Right atrium auricular region (tissue), 2 donors: ENCODE measurements at regions not wholly inside any gene's neighbourhood (a gene's known extent, or its start where the extent isn't known, plus 50 kb on each side); places are given as distances from the start of the nearest gene placed in this dataset.

Experiments
- DNase-seq: peaks from one replicate; pipeline ENCODE4 v3.0.0-alpha.2; 2019; ENCODE audit warnings: low spot score
- H3K27ac ChIP-seq, 2 donors: fragments of 200-600 bp; sonication (generic); 1 replicate in 1 of 2; 2 replicates in 1 of 2; pipeline ENCODE4 v1.5.1; 2016 to 2019
- H3K27me3 ChIP-seq, 2 donors: fragments of 200-600 bp; sonication (generic); one replicate each; pipeline versions ENCODE4 v1.5.1 to v1.6.0; 2017 to 2019
- H3K36me3 ChIP-seq: fragments of 200-600 bp; sonication (generic); one replicate; pipeline ENCODE4 v1.5.1; 2016
- H3K4me1 ChIP-seq, 2 donors: fragments of 200-600 bp; sonication (generic); one replicate each; pipeline versions ENCODE4 v1.5.1 to v1.6.0; 2017 to 2019
- H3K4me3 ChIP-seq, 2 donors: fragments of 200-600 bp; sonication (generic); 1 replicate in 1 of 2; 2 replicates in 1 of 2; pipeline ENCODE4 v1.5.1; 2017 to 2019; ENCODE audit warnings: mild to moderate bottlenecking in 1 of 2, moderate library complexity in 1 of 2
- H3K9me3 ChIP-seq, 2 donors: fragments of 200-600 bp; sonication (generic); one replicate each; pipeline ENCODE4 v1.5.1; 2019
- TF ChIP-seq, protein P1 (sequence below), 2 donors: fragments of 200-600 bp; sonication (generic); IDR thresholded peaks; one replicate each; pipeline ENCODE4 v1.5.1; 2019; ENCODE audit warnings: antibody characterized with exemption in 2 of 2

DNA sequence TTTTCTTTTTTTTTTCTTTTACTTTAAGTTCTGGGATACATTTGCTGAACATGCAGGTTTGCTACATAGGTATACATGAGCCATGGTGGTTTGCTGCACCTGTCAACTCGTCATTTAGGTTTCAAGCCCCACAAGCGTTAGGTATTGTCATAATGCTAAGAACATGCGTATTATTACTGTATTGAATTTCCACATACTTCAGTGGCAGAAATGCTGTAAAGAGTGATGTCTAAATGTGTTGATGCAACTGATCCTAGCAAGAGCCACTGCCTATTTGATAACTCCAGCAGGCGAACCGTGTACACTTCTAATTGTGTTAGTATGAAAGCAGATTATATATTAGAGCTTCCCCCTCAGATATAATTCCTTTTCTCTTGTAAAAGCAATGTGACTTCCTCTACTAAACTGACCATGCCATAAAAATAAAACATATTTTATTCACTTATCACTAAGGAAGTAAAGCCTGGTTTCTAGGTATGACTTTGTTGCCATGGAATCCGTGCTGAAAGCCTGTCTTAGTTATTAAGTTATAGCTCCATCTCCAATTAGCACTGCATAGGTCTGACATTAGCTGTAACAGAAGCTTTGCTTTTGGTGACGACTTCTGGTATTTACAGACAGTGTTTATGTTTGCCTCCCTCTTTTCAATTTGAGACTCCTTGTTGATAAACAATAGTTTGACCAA, 280.0 kb downstream of the GALR1 start:
- Histone ChIP-seq H3K9me3 (no peaks in the 10 kb centered on the region), H3K4me1 (no peaks in the 10 kb centered on the region), H3K27ac (no peak overlapping the region), H3K36me3 (no peaks in the 10 kb centered on the region), H3K27me3 (no peaks in the 10 kb centered on the region), H3K4me3 (no peak overlapping the region)
- TF ChIP-seq, protein P1, sequence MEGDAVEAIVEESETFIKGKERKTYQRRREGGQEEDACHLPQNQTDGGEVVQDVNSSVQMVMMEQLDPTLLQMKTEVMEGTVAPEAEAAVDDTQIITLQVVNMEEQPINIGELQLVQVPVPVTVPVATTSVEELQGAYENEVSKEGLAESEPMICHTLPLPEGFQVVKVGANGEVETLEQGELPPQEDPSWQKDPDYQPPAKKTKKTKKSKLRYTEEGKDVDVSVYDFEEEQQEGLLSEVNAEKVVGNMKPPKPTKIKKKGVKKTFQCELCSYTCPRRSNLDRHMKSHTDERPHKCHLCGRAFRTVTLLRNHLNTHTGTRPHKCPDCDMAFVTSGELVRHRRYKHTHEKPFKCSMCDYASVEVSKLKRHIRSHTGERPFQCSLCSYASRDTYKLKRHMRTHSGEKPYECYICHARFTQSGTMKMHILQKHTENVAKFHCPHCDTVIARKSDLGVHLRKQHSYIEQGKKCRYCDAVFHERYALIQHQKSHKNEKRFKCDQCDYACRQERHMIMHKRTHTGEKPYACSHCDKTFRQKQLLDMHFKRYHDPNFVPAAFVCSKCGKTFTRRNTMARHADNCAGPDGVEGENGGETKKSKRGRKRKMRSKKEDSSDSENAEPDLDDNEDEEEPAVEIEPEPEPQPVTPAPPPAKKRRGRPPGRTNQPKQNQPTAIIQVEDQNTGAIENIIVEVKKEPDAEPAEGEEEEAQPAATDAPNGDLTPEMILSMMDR (IDR thresholded peaks at IDR 0.05) = no peak
- DNase-seq = no peak

DNA sequence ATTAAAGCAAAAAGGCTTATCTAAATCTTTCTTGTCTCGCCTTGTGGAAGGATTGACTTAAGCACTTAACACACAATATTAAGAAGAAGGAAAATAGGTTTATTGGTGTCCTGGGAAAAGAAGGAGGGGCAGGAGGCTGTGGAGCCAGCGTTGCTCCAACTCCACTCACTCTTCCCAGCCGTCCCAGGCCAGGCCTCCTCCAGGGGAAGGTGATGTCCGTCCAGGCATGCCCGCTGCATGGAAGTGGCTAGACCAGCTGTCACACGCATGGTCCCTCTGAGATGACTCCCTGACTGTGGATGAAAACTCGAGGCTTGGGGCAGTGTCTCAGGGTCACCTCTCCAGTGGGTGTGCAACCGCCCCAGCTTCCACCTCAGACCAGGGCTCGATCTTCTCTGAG, 281.1 kb downstream of the GALR1 start:
- Histone ChIP-seq H3K4me3 (no peak overlapping the region), H3K4me1 (no peaks in the 10 kb centered on the region), H3K27me3 (no peaks in the 10 kb centered on the region), H3K9me3 (no peaks in the 10 kb centered on the region), H3K36me3 (no peaks in the 10 kb centered on the region), H3K27ac (no peak overlapping the region)
- TF ChIP-seq, protein P1 (IDR thresholded peaks at IDR 0.05) = no peak
- no peak for DNase-seq

DNA sequence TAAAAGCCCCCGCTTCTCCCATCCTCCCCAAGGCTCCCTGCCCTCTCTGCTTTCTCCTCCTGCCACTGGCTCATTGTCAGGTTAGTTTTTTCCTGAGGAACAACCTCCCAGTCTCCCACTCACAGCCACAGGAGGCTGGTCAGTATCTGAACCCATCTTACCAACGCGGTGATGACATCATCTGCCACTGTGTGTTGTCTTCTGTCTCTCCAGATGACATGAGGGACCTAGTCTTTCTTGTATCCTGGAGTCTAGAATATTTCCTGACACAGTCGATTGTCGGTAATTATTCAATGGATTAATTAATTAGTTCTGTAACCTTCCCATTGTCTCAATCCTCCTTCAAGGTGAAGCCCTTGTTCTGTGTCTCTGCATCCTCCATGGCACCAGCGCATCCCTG, 290.2 kb downstream of the GALR1 start:
- H3K4me3 ChIP-seq = no peak overlapping the region
- H3K36me3 ChIP-seq = no peaks in the 10 kb centered on the region
- TF ChIP-seq, protein P1 (IDR thresholded peaks at IDR 0.05) = no peak
- no peak overlapping the region for H3K27ac ChIP-seq
- H3K27me3 ChIP-seq = no peaks in the 10 kb centered on the region
- no peak for DNase-seq
- no peaks in the 10 kb centered on the region for H3K9me3 ChIP-seq
- no peaks in the 10 kb centered on the region for H3K4me1 ChIP-seq

DNA sequence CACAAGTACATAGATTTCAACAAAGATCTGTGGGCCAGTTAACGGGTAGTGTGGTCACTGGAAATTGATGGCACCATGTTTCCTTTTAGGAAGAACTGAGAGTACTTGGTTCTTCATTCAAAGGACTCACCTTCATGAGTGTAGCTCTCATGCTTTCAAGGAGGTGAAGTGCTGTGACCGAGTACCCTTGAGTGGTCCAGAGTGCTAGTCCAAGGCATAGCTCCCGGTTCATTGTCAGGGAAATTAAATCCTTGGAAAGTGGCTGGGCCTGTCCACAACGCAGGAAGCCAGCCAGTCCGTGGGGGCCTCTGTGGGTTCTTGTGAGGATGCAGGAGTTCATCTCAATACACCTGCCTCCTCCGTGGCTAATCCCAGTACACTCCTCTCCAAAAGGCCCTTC, 295.1 kb downstream of the GALR1 start:
- TF ChIP-seq, protein P1 (IDR thresholded peaks at IDR 0.05) = no peak
- Histone ChIP-seq H3K27ac (no peak overlapping the region), H3K4me3 (no peak overlapping the region), H3K36me3 (no peaks in the 10 kb centered on the region), H3K27me3 (no peaks in the 10 kb centered on the region), H3K9me3 (no peaks in the 10 kb centered on the region), H3K4me1 (no peaks in the 10 kb centered on the region)
- DNase-seq = no peak

DNA sequence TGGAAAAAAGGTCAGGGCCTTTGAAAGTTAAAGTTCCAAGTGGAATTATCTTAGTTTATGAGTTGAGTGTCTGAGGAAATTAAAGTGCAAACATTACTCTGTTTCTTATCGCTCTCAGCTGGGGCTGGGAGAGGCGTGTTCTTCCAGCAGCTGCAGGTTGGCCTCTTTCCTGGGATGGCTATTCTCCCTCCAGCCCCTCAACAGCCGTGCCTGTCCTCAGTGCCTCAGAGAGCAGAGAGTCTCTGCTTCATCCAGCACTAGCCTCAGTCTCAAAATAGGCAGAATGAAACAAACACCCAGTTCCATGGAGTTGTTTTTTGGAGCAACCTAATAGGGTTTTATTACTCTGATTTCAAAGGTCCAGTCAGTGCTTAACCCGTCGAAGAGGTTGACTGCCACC, 298.1 kb downstream of the GALR1 start:
- Histone ChIP-seq H3K36me3 (no peaks in the 10 kb centered on the region), H3K27ac (no peak overlapping the region), H3K4me3 (no peak overlapping the region), H3K27me3 (no peaks in the 10 kb centered on the region), H3K9me3 (no peaks in the 10 kb centered on the region), H3K4me1 (no peaks in the 10 kb centered on the region)
- TF ChIP-seq, protein P1 (IDR thresholded peaks at IDR 0.05) = no peak
- DNase-seq = no peak
